ENCODE measurements at regions not wholly inside any gene's neighbourhood (a gene's known extent, or its start where the extent isn't known, plus 50 kb on each side); places are given as distances from the start of the nearest gene placed in this dataset.

GRCh38 chr18:26646901-26647300 is 98.5 kb upstream of the KCTD1 start:
- Histone ChIP-seq H3K9me3 (ENCODE audit: control insufficient read depth in 2 of 2, insufficient read depth in 1 of 2, low read depth in 1 of 2, low read length in 1 of 2) (no peaks in the 10 kb centered on the region), H3K4me3 (ENCODE audit: low read depth in 1 of 3, low read length in 3 of 3) (no peak overlapping the region), H3K27me3 (ENCODE audit: control insufficient read depth in 3 of 3, insufficient read depth in 3 of 3, low read length in 3 of 3) (peaks cover 0 to 7% (median 3%) of the 10 kb centered on the region in 3 donors), H3K36me3 (ENCODE audit: control insufficient read depth in 3 of 3, insufficient read depth in 2 of 3, low read depth in 1 of 3, low read length in 3 of 3) (no peaks in the 10 kb centered on the region), H3K4me1 (ENCODE audit: control insufficient read depth in 3 of 3, insufficient read depth in 2 of 3, low read depth in 1 of 3, low read length in 2 of 3) (no peaks in the 10 kb centered on the region), H3K27ac (ENCODE audit: low read depth in 1 of 3, low read length in 2 of 3) (no peak overlapping the region)
- WGBS, 3 donors = 58 to 79% (median 61%) methylated on average over 4 of the region's 4 CpGs
- no peak for FAIRE-seq
- DNase-seq = no peak

GRCh38 chr18:26642440-26643348 is 94.3 kb upstream of the KCTD1 start:
- Histone ChIP-seq H3K4me3 (ENCODE audit: low read depth in 1 of 3, low read length in 3 of 3) (no peak overlapping the region), H3K36me3 (ENCODE audit: control insufficient read depth in 3 of 3, insufficient read depth in 2 of 3, low read depth in 1 of 3, low read length in 3 of 3) (no peaks in the 10 kb centered on the region), H3K9me3 (ENCODE audit: control insufficient read depth in 2 of 2, insufficient read depth in 1 of 2, low read depth in 1 of 2, low read length in 1 of 2) (no peaks in the 10 kb centered on the region), H3K27ac (ENCODE audit: low read depth in 1 of 3, low read length in 2 of 3) (no peak overlapping the region), H3K4me1 (ENCODE audit: control insufficient read depth in 3 of 3, insufficient read depth in 2 of 3, low read depth in 1 of 3, low read length in 2 of 3) (no peaks in the 10 kb centered on the region), H3K27me3 (ENCODE audit: control insufficient read depth in 3 of 3, insufficient read depth in 3 of 3, low read length in 3 of 3) (no peaks in the 10 kb centered on the region)
- 77 to 85% (median 81%) methylated on average over 14 of the region's 14 CpGs for WGBS, 3 donors
- FAIRE-seq (no peak), DNase-seq (no peak)

DNA sequence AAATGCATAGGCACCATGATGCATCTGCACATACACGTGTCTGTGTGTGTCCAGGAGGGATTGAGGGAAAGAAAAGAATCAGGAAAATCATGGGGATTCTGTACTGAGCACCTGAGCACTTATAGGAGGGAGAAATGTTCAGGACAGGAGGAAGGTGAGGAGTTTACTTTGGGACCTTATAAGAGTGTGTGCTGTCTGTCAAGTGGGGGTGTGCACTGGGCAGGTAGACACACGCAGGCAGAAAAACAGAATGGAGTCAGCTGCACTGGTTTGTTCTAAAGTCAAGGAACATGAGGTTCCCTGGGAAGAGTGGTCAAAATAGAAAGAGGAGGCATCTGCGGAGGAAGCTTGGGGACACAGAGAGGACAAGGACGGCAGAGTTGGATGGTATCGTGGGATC is 92.2 kb upstream of the KCTD1 start:
- 85 to 90% (median 85%) methylated on average over 5 of the region's 5 CpGs for WGBS, 3 donors
- no peaks in the 10 kb centered on the region for H3K27me3 ChIP-seq (ENCODE audit: control insufficient read depth in 3 of 3, insufficient read depth in 3 of 3, low read length in 3 of 3)
- H3K4me3 ChIP-seq (ENCODE audit: low read depth in 1 of 3, low read length in 3 of 3) = no peak overlapping the region
- H3K36me3 ChIP-seq (ENCODE audit: control insufficient read depth in 3 of 3, insufficient read depth in 2 of 3, low read depth in 1 of 3, low read length in 3 of 3) = no peaks in the 10 kb centered on the region
- H3K4me1 ChIP-seq (ENCODE audit: control insufficient read depth in 3 of 3, insufficient read depth in 2 of 3, low read depth in 1 of 3, low read length in 2 of 3) = no peaks in the 10 kb centered on the region
- DNase-seq = no peak
- no peak for FAIRE-seq
- no peak overlapping the region for H3K27ac ChIP-seq (ENCODE audit: low read depth in 1 of 3, low read length in 2 of 3)
- H3K9me3 ChIP-seq (ENCODE audit: control insufficient read depth in 2 of 2, insufficient read depth in 1 of 2, low read depth in 1 of 2, low read length in 1 of 2) = no peaks in the 10 kb centered on the region

DNA sequence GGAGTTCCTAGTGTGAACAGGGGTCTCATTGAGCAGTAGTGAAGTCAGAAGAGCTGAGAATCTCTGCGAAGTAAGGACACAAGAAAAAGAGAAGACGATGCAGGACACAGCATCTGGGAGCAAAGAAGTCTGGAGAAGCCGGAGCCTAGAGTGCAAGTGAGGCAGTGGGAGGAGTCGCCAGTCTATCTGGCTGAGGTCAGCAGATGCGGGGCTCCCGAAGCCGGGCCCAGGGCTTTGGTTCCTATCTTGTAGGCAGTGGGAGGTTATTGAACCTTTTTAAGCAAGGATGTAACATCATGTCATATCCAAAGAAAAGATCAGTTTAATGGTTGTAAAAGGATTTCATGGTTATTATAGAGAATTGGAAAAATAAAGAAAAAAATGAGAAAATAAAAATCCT is 90.8 kb upstream of the KCTD1 start:
- H3K4me3 ChIP-seq (ENCODE audit: low read depth in 1 of 3, low read length in 3 of 3) = no peak overlapping the region
- no peaks in the 10 kb centered on the region for H3K9me3 ChIP-seq (ENCODE audit: control insufficient read depth in 2 of 2, insufficient read depth in 1 of 2, low read depth in 1 of 2, low read length in 1 of 2)
- DNase-seq (no peak), FAIRE-seq (no peak)
- H3K36me3 ChIP-seq (ENCODE audit: control insufficient read depth in 3 of 3, insufficient read depth in 2 of 3, low read depth in 1 of 3, low read length in 3 of 3) = no peaks in the 10 kb centered on the region
- 84 to 95% (median 91%) methylated on average over 7 of the region's 7 CpGs for WGBS, 3 donors
- H3K4me1 ChIP-seq (ENCODE audit: control insufficient read depth in 3 of 3, insufficient read depth in 2 of 3, low read depth in 1 of 3, low read length in 2 of 3) = no peaks in the 10 kb centered on the region
- no peak overlapping the region for H3K27ac ChIP-seq (ENCODE audit: low read depth in 1 of 3, low read length in 2 of 3)
- no peaks in the 10 kb centered on the region for H3K27me3 ChIP-seq (ENCODE audit: control insufficient read depth in 3 of 3, insufficient read depth in 3 of 3, low read length in 3 of 3)

GRCh38 chr18:26637983-26638382 is 89.6 kb upstream of the KCTD1 start:
- Histone ChIP-seq H3K27me3 (ENCODE audit: control insufficient read depth in 3 of 3, insufficient read depth in 3 of 3, low read length in 3 of 3) (no peaks in the 10 kb centered on the region), H3K4me3 (ENCODE audit: low read depth in 1 of 3, low read length in 3 of 3) (no peak overlapping the region), H3K9me3 (ENCODE audit: control insufficient read depth in 2 of 2, insufficient read depth in 1 of 2, low read depth in 1 of 2, low read length in 1 of 2) (no peaks in the 10 kb centered on the region), H3K27ac (ENCODE audit: low read depth in 1 of 3, low read length in 2 of 3) (no peak overlapping the region), H3K4me1 (ENCODE audit: control insufficient read depth in 3 of 3, insufficient read depth in 2 of 3, low read depth in 1 of 3, low read length in 2 of 3) (no peaks in the 10 kb centered on the region), H3K36me3 (ENCODE audit: control insufficient read depth in 3 of 3, insufficient read depth in 2 of 3, low read depth in 1 of 3, low read length in 3 of 3) (no peaks in the 10 kb centered on the region)
- FAIRE-seq (no peak), DNase-seq (no peak)
- WGBS, 3 donors = 78 to 94% (median 90%) methylated on average over 2 of the region's 2 CpGs

DNA sequence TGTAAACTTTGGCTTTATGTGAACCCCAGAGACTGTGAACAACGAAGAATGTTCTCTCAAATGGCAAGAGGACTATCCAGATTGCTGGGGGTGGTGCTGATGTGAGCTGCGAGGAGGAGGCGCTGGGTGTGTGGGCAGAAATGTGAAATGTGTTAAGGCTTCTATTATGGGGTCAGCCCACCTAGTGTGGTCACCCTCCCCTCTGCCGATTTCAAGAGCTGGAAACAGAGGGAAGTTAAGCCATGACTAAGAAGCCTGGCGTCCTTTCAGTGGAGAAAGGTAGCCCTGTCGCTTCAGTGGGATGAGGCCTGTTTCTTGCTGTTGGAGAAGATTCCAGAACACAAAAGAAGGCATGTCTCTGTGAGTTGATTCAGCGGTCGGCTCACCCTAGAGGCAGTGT is 89.0 kb upstream of the KCTD1 start:
- Histone ChIP-seq H3K4me1 (ENCODE audit: control insufficient read depth in 3 of 3, insufficient read depth in 2 of 3, low read depth in 1 of 3, low read length in 2 of 3) (no peaks in the 10 kb centered on the region), H3K4me3 (ENCODE audit: low read depth in 1 of 3, low read length in 3 of 3) (no peak overlapping the region), H3K27me3 (ENCODE audit: control insufficient read depth in 3 of 3, insufficient read depth in 3 of 3, low read length in 3 of 3) (no peaks in the 10 kb centered on the region), H3K9me3 (ENCODE audit: control insufficient read depth in 2 of 2, insufficient read depth in 1 of 2, low read depth in 1 of 2, low read length in 1 of 2) (no peaks in the 10 kb centered on the region), H3K36me3 (ENCODE audit: control insufficient read depth in 3 of 3, insufficient read depth in 2 of 3, low read depth in 1 of 3, low read length in 3 of 3) (no peaks in the 10 kb centered on the region), H3K27ac (ENCODE audit: low read depth in 1 of 3, low read length in 2 of 3) (no peak overlapping the region)
- DNase-seq (no peak), FAIRE-seq (no peak)
- WGBS, 3 donors = 70 to 76% (median 75%) methylated on average over 8 of the region's 8 CpGs

DNA sequence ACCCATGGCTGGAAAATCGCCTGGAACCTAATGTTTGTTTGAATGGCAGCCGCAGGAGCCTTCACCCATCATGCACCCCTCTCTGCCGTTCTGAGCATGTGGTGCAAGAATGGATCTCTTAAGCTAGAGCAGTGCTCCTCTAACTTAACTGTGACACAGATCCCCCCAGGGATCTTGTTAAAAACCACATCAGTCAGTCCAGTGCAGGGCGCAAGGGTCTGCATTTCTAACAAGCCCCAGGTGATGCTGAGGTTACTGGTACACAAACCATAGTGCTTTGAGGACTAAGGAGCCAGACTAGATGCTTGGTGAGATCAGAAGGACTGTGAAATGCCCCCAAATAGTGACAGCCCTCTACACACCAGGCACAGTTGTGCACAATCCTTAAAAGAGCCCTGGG is 87.1 kb upstream of the KCTD1 start:
- H3K4me1 ChIP-seq (ENCODE audit: control insufficient read depth in 3 of 3, insufficient read depth in 2 of 3, low read depth in 1 of 3, low read length in 2 of 3) = no peaks in the 10 kb centered on the region
- 79 to 87% (median 85%) methylated on average over 4 of the region's 4 CpGs for WGBS, 3 donors
- H3K27me3 ChIP-seq (ENCODE audit: control insufficient read depth in 3 of 3, insufficient read depth in 3 of 3, low read length in 3 of 3) = no peaks in the 10 kb centered on the region
- no peak overlapping the region for H3K4me3 ChIP-seq (ENCODE audit: low read depth in 1 of 3, low read length in 3 of 3)
- H3K9me3 ChIP-seq (ENCODE audit: control insufficient read depth in 2 of 2, insufficient read depth in 1 of 2, low read depth in 1 of 2, low read length in 1 of 2) = no peaks in the 10 kb centered on the region
- DNase-seq = no peak
- no peaks in the 10 kb centered on the region for H3K36me3 ChIP-seq (ENCODE audit: control insufficient read depth in 3 of 3, insufficient read depth in 2 of 3, low read depth in 1 of 3, low read length in 3 of 3)
- H3K27ac ChIP-seq (ENCODE audit: low read depth in 1 of 3, low read length in 2 of 3) = no peak overlapping the region
- no peak for FAIRE-seq

- FAIRE-seq = no peak
- Histone ChIP-seq H3K4me3 (ENCODE audit: low read depth in 1 of 3, low read length in 3 of 3) (no peak overlapping the region), H3K36me3 (ENCODE audit: control insufficient read depth in 3 of 3, insufficient read depth in 2 of 3, low read depth in 1 of 3, low read length in 3 of 3) (no peaks in the 10 kb centered on the region), H3K9me3 (ENCODE audit: control insufficient read depth in 2 of 2, insufficient read depth in 1 of 2, low read depth in 1 of 2, low read length in 1 of 2) (no peaks in the 10 kb centered on the region), H3K27ac (ENCODE audit: low read depth in 1 of 3, low read length in 2 of 3) (no peak overlapping the region), H3K4me1 (ENCODE audit: control insufficient read depth in 3 of 3, insufficient read depth in 2 of 3, low read depth in 1 of 3, low read length in 2 of 3) (no peaks in the 10 kb centered on the region), H3K27me3 (ENCODE audit: control insufficient read depth in 3 of 3, insufficient read depth in 3 of 3, low read length in 3 of 3) (no peaks in the 10 kb centered on the region)
- no peak for DNase-seq
- 65 to 82% (median 75%) methylated on average over 4 of the region's 4 CpGs for WGBS, 3 donors
These were observed 86.3 kb upstream of the KCTD1 start for GRCh38 chr18:26634631-26635030.

- FAIRE-seq (no peak), DNase-seq (no peak)
- Histone ChIP-seq H3K36me3 (ENCODE audit: control insufficient read depth in 3 of 3, insufficient read depth in 2 of 3, low read depth in 1 of 3, low read length in 3 of 3) (no peaks in the 10 kb centered on the region), H3K9me3 (ENCODE audit: control insufficient read depth in 2 of 2, insufficient read depth in 1 of 2, low read depth in 1 of 2, low read length in 1 of 2) (peaks cover 0 to 4% of the 10 kb centered on the region in 2 donors), H3K27me3 (ENCODE audit: control insufficient read depth in 3 of 3, insufficient read depth in 3 of 3, low read length in 3 of 3) (no peaks in the 10 kb centered on the region), H3K4me1 (ENCODE audit: control insufficient read depth in 3 of 3, insufficient read depth in 2 of 3, low read depth in 1 of 3, low read length in 2 of 3) (no peaks in the 10 kb centered on the region), H3K4me3 (ENCODE audit: low read depth in 1 of 3, low read length in 3 of 3) (no peak overlapping the region), H3K27ac (ENCODE audit: low read depth in 1 of 3, low read length in 2 of 3) (no peak overlapping the region)
- 0 to 49% (median 39%) methylated on average over 1 of the region's 1 CpG for WGBS, 3 donors
These were observed 82.8 kb upstream of the KCTD1 start for GRCh38 chr18:26631135-26631534.
